Mesendoderm (in vitro differentiated cells): ENCODE measurements at regions not wholly inside any gene's neighbourhood (a gene's known extent, or its start where the extent isn't known, plus 50 kb on each side); places are given as distances from the start of the nearest gene placed in this dataset.

Source experiments
- DNase-seq: peaks from one replicate; pipeline ENCODE4 v3.0.0; 2013
- H2AK5ac ChIP-seq: 2 replicates; pipeline ENCODE4 v1.6.1; 2013; ENCODE audit warnings: low read length, inconsistent platforms
- H2BK120ac ChIP-seq: 2 replicates; pipeline ENCODE4 v1.6.1; 2013; ENCODE audit warnings: low read depth, mild to moderate bottlenecking, low read length, moderate library complexity, mixed read lengths
- H2BK15ac ChIP-seq: replicated peaks from 2 replicates; pipeline ENCODE4 v1.6.1; 2013; ENCODE audit warnings: low read depth, mild to moderate bottlenecking, moderate library complexity
- H2BK5ac ChIP-seq: 2 replicates; pipeline ENCODE4 v1.6.1; 2013; ENCODE audit warnings: low read length, inconsistent platforms
- H3K18ac ChIP-seq: 2 replicates; pipeline ENCODE4 v1.6.1; 2013; ENCODE audit warnings: mild to moderate bottlenecking, low read length, mixed read lengths
- H3K23ac ChIP-seq: one replicate; pipeline ENCODE4 v1.6.1; 2013; ENCODE audit warnings: low read length
- H3K27ac ChIP-seq: 2 replicates; pipeline ENCODE4 v1.5.1; 2013; ENCODE audit warnings: low read depth, mild to moderate bottlenecking, inconsistent platforms, low read length, moderate library complexity
- H3K27me3 ChIP-seq: 2 replicates; pipeline ENCODE4 v1.6.1; 2013; ENCODE audit warnings: low read length, control low read depth, mild to moderate bottlenecking, inconsistent platforms; ENCODE audit not compliant: insufficient read depth, poor library complexity
- H3K36me3 ChIP-seq: 2 replicates; pipeline ENCODE4 v1.6.1; 2013; ENCODE audit warnings: low read length, inconsistent platforms; ENCODE audit not compliant: control insufficient read depth, insufficient read depth
- H3K4ac ChIP-seq: one replicate; pipeline ENCODE4 v1.6.1; 2013; ENCODE audit warnings: low read depth, mild to moderate bottlenecking, low read length, moderate library complexity
- H3K4me1 ChIP-seq: 2 replicates; pipeline ENCODE4 v1.6.1; 2013; ENCODE audit warnings: low read depth, low read length, inconsistent platforms; ENCODE audit not compliant: control insufficient read depth
- H3K4me2 ChIP-seq: 2 replicates; pipeline ENCODE4 v1.6.1; 2013; ENCODE audit warnings: low read length
- H3K4me3 ChIP-seq: 2 replicates; pipeline ENCODE4 v1.5.1; 2013; ENCODE audit warnings: mild to moderate bottlenecking, low read length
- H3K56ac ChIP-seq: one replicate; pipeline ENCODE4 v1.6.1; 2013; ENCODE audit warnings: low read length
- H3K79me1 ChIP-seq: 2 replicates; pipeline ENCODE4 v1.6.1; 2013; ENCODE audit warnings: low read length, inconsistent platforms
- H3K79me2 ChIP-seq: 2 replicates; pipeline ENCODE4 v1.6.1; 2013; ENCODE audit warnings: mild to moderate bottlenecking, low read length; ENCODE audit not compliant: control insufficient read depth, insufficient read depth
- H3K9ac ChIP-seq: 2 replicates; pipeline ENCODE4 v1.6.1; 2013; ENCODE audit warnings: low read length, inconsistent platforms
- H4K5ac ChIP-seq: one replicate; pipeline ENCODE4 v1.6.1; 2013; ENCODE audit warnings: low read length
- H4K8ac ChIP-seq: one replicate; pipeline ENCODE4 v1.6.1; 2013; ENCODE audit warnings: low read depth, mild to moderate bottlenecking, control low read depth, low read length, moderate library complexity
- WGBS: extraction: QIAGEN DNeasy Blood & Tissue Kit; methylation state at CpG from one replicate; pipeline ENCODE4 v1.1.7; 2013; ENCODE audit warnings: low lambda C conversion rate, missing lambda C conversion rate; ENCODE audit not compliant: insufficient coverage; ENCODE audit errors: extremely low coverage; 5-methylcytosine and 5-hydroxymethylcytosine counted together

DNA sequence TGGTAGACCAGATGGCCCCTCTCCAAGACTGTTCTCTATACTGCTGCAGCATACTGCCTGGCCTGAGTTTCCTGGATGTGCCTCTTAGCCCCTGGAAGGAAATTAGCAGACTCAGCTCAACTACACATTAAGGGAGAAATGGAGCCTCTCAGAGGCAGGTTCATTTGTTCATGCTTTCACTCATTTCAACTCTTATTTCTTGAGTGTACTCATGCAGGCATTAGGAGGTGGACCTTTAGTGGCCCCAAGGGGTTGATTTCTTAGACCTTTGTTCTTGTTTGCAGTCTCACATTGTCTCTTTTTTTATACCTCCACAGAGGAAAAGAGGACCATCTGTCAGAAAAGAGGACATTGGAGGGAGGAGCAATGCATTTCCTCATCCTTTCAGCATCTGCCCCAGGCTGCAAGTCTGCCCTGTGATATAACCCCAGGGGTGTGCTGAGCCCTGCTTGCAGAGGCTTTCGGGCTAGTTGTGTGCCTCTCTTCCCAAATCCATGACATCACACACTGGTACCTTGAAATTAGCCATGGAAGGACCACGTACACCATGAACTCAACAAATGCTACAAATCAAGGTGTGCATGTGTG, 456.2 kb downstream of the CD83 start:
- no peak overlapping the region for H3K4me3 ChIP-seq
- H3K4me2 ChIP-seq: no peak overlapping the region
- no peak overlapping the region for H3K56ac ChIP-seq
- H2AK5ac ChIP-seq: no peak overlapping the region
- H2BK5ac ChIP-seq: no peak overlapping the region
- DNase-seq: no peak
- H3K27ac ChIP-seq: no peak overlapping the region
- H3K9ac ChIP-seq: no peak overlapping the region
- no peak overlapping the region for H3K23ac ChIP-seq
- no peak overlapping the region for H3K18ac ChIP-seq
- no peaks in the 10 kb centered on the region for H3K36me3 ChIP-seq
- no CpG with 5 or more reads among the region's 2 CpGs for WGBS
- H3K79me2 ChIP-seq: no peaks in the 10 kb centered on the region
- H4K5ac ChIP-seq: no peak overlapping the region
- H4K8ac ChIP-seq: no peak overlapping the region
- no peaks in the 10 kb centered on the region for H3K27me3 ChIP-seq
- no peak overlapping the region for H2BK120ac ChIP-seq
- no peak overlapping the region for H2BK15ac ChIP-seq
- H3K4ac ChIP-seq: no peak overlapping the region
- H3K4me1 ChIP-seq: no peaks in the 10 kb centered on the region
- no peaks in the 10 kb centered on the region for H3K79me1 ChIP-seq

- H3K36me3 ChIP-seq: no peaks in the 10 kb centered on the region
- H3K18ac ChIP-seq: no peak overlapping the region
- no peaks in the 10 kb centered on the region for H3K27me3 ChIP-seq
- H3K4ac ChIP-seq: no peak overlapping the region
- H3K56ac ChIP-seq: no peak overlapping the region
- H2BK120ac ChIP-seq: no peak overlapping the region
- no peak overlapping the region for H3K27ac ChIP-seq
- no peak overlapping the region for H3K9ac ChIP-seq
- no peaks in the 10 kb centered on the region for H3K79me2 ChIP-seq
- H3K4me2 ChIP-seq: no peak overlapping the region
- H3K79me1 ChIP-seq: no peaks in the 10 kb centered on the region
- no peak overlapping the region for H3K23ac ChIP-seq
- H4K8ac ChIP-seq: no peak overlapping the region
- H3K4me3 ChIP-seq: no peak overlapping the region
- H4K5ac ChIP-seq: no peak overlapping the region
- H3K4me1 ChIP-seq: no peaks in the 10 kb centered on the region
- no CpG with 5 or more reads among the region's 1 CpG for WGBS
- no peak overlapping the region for H2BK5ac ChIP-seq
- H2AK5ac ChIP-seq: no peak overlapping the region
- DNase-seq: no peak
- no peak overlapping the region for H2BK15ac ChIP-seq
Observed at GRCh38 chr6:14575961-14576360, 458.4 kb downstream of the CD83 start.

- Histone ChIP-seq H2BK15ac (no peak overlapping the region), H3K4me1 (no peaks in the 10 kb centered on the region), H3K27ac (no peak overlapping the region), H4K8ac (no peak overlapping the region), H3K27me3 (no peaks in the 10 kb centered on the region), H3K4me2 (no peak overlapping the region), H3K36me3 (no peaks in the 10 kb centered on the region), H4K5ac (no peak overlapping the region), H3K79me1 (no peaks in the 10 kb centered on the region), H3K18ac (no peak overlapping the region), H3K23ac (no peak overlapping the region), H3K56ac (no peak overlapping the region), H2BK5ac (no peak overlapping the region), H2AK5ac (no peak overlapping the region), H3K4ac (no peak overlapping the region), H3K4me3 (no peak overlapping the region), H3K9ac (no peak overlapping the region), H2BK120ac (no peak overlapping the region), H3K79me2 (no peaks in the 10 kb centered on the region)
- DNase-seq: no peak
- no CpG with 5 or more reads among the region's 3 CpGs for whole genome bisulfite sequencing
Observed at GRCh38 chr6:14578994-14579393, 461.4 kb downstream of the CD83 start.

DNA sequence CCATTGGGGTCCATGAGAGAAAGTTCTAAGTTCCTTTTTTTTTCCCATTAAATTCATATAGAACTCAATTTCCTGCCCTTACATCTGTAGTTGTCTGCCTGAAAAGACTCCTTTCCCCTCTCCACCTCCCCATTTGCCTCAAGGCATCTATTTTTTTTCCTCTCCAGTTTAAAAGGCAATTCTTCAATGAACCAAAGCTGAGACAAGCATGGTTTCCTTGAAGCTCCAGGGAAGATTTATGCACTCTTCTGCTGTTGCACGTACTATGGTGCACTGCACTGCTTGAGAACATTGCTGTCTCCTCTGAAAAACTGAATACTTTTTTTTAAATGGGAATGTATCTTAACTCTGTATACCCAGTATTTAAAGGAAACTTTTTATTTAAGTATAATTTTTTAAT, 465.2 kb downstream of the CD83 start:
- Histone ChIP-seq H3K27me3 (no peaks in the 10 kb centered on the region), H4K5ac (no peak overlapping the region), H3K18ac (no peak overlapping the region), H3K56ac (no peak overlapping the region), H2BK15ac (no peak overlapping the region), H4K8ac (no peak overlapping the region), H3K79me1 (no peaks in the 10 kb centered on the region), H3K4me2 (no peak overlapping the region), H2AK5ac (no peak overlapping the region), H3K9ac (no peak overlapping the region), H2BK120ac (no peak overlapping the region), H3K4me3 (no peak overlapping the region), H3K79me2 (no peaks in the 10 kb centered on the region), H3K27ac (no peak overlapping the region), H3K4ac (no peak overlapping the region), H3K23ac (no peak overlapping the region), H3K36me3 (no peaks in the 10 kb centered on the region), H3K4me1 (no peaks in the 10 kb centered on the region), H2BK5ac (no peak overlapping the region)
- DNase-seq: no peak
- WGBS: no CpG with 5 or more reads among the region's 1 CpG

DNA sequence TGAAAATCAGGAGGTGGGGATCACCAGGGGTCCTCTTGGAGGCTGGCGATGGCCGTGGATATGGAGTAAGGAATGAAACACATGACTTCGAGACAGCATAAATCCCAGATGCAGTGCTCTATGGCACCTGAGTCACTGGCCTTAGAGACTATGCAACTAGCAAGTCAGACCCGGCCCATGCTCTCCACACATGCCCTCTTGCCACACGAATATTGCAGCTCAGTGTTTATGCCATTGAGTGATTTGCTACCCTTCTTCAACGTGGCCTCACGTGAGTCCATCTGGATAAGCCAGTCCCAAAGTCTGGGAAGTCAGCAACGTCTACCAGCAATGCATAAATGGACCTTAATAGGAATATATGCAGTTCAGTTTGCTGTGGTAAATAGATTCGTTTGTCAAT, 466.3 kb downstream of the CD83 start:
- no peak overlapping the region for H3K18ac ChIP-seq
- H2BK120ac ChIP-seq: no peak overlapping the region
- H3K4me2 ChIP-seq: no peak overlapping the region
- no peak overlapping the region for H2BK15ac ChIP-seq
- no peak overlapping the region for H2AK5ac ChIP-seq
- no peak overlapping the region for H3K56ac ChIP-seq
- H3K23ac ChIP-seq: no peak overlapping the region
- H3K36me3 ChIP-seq: no peaks in the 10 kb centered on the region
- DNase-seq: no peak
- no peaks in the 10 kb centered on the region for H3K4me1 ChIP-seq
- no peak overlapping the region for H2BK5ac ChIP-seq
- no peak overlapping the region for H4K5ac ChIP-seq
- H3K9ac ChIP-seq: no peak overlapping the region
- no peak overlapping the region for H4K8ac ChIP-seq
- H3K79me1 ChIP-seq: no peaks in the 10 kb centered on the region
- no CpG with 5 or more reads among the region's 9 CpGs for WGBS
- no peaks in the 10 kb centered on the region for H3K79me2 ChIP-seq
- no peak overlapping the region for H3K4me3 ChIP-seq
- no peak overlapping the region for H3K4ac ChIP-seq
- no peak overlapping the region for H3K27ac ChIP-seq
- no peaks in the 10 kb centered on the region for H3K27me3 ChIP-seq

DNA sequence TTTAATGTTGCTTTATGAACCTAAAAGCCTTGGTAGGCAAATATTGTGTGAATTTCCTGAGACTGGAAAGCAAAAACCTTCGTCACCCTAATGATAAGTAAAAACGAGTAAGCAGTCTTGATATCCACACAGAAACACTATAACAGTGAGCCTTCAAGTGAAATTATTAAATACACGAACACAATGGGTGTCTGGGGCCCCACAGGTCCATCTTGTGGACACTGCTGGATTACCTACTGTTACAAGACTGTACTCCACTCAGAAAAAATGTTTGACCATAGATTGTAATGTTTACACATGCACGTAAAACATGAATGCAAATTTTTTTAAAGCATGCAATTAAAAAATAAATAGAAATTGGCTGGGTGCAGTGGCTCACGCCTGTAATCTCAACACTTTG, 466.9 kb downstream of the CD83 start:
- H3K56ac ChIP-seq: no peak overlapping the region
- no peak for DNase-seq
- no peaks in the 10 kb centered on the region for H3K4me1 ChIP-seq
- no peak overlapping the region for H3K27ac ChIP-seq
- no peak overlapping the region for H2BK5ac ChIP-seq
- no peaks in the 10 kb centered on the region for H3K79me2 ChIP-seq
- no peak overlapping the region for H3K18ac ChIP-seq
- H3K27me3 ChIP-seq: no peaks in the 10 kb centered on the region
- H3K4me3 ChIP-seq: no peak overlapping the region
- no peak overlapping the region for H2BK15ac ChIP-seq
- H3K23ac ChIP-seq: no peak overlapping the region
- H4K8ac ChIP-seq: no peak overlapping the region
- H3K4me2 ChIP-seq: no peak overlapping the region
- no peak overlapping the region for H3K4ac ChIP-seq
- no peak overlapping the region for H2BK120ac ChIP-seq
- no peak overlapping the region for H3K9ac ChIP-seq
- no peak overlapping the region for H2AK5ac ChIP-seq
- H3K79me1 ChIP-seq: no peaks in the 10 kb centered on the region
- no peaks in the 10 kb centered on the region for H3K36me3 ChIP-seq
- H4K5ac ChIP-seq: no peak overlapping the region
- WGBS: no CpG with 5 or more reads among the region's 5 CpGs
